ENCODE measurements at regions not wholly inside any gene's neighbourhood (a gene's known extent, or its start where the extent isn't known, plus 50 kb on each side); places are given as distances from the start of the nearest gene placed in this dataset.
"Not testable (repeated sequence)": the region's sequence is repeated elsewhere in the genome, so short reads cannot be mapped to it uniquely, and the experiment has no call there.

- DNase-seq (ENCODE audit: low read depth), result not testable (repeated sequence)
Measured at GRCh38 chr14:34381304-34381703, 80.7 kb downstream of the SPTSSA start.

- no peak for DNase-seq (ENCODE audit: low read depth)
Measured at GRCh38 chr14:34380471-34380845, 81.6 kb downstream of the SPTSSA start.

- DNase-seq (ENCODE audit: low read depth), result no peak
Measured at GRCh38 chr14:34379816-34380470, 82.1 kb downstream of the SPTSSA start.

GRCh38 chr14:34376649-34377267 lies 85.3 kb downstream of the SPTSSA start:
- no peak for DNase-seq (ENCODE audit: low read depth)

- no peak for DNase-seq (ENCODE audit: low read depth)
Measured at GRCh38 chr14:34374998-34375740, 86.9 kb downstream of the SPTSSA start.

GRCh38 chr14:34373191-34373590 lies 88.8 kb downstream of the SPTSSA start:
- DNase-seq (ENCODE audit: low read depth), result no peak

GRCh38 chr14:34372786-34373185 lies 89.3 kb downstream of the SPTSSA start:
- DNase-seq (ENCODE audit: low read depth), result no peak

- no peak for DNase-seq (ENCODE audit: low read depth)
Measured at GRCh38 chr14:34369648-34370030, 92.4 kb downstream of the SPTSSA start.

- DNase-seq (ENCODE audit: low read depth), result no peak
Measured at GRCh38 chr14:34368971-34369647, 92.9 kb downstream of the SPTSSA start.

- DNase-seq (ENCODE audit: low read depth), result no peak
Measured at GRCh38 chr14:34368115-34368970, 93.7 kb downstream of the SPTSSA start.

- DNase-seq (ENCODE audit: low read depth), result no peak
Measured at GRCh38 chr14:34365309-34365915, 96.6 kb downstream of the SPTSSA start.

GRCh38 chr14:34364201-34364600 lies 97.8 kb downstream of the SPTSSA start:
- no peak for DNase-seq (ENCODE audit: low read depth)

- no peak for DNase-seq (ENCODE audit: low read depth)
Measured at GRCh38 chr14:34363733-34364134, 98.3 kb downstream of the SPTSSA start.

GRCh38 chr14:34362641-34363251 lies 99.3 kb downstream of the SPTSSA start:
- no peak for DNase-seq (ENCODE audit: low read depth)

GRCh38 chr14:34361504-34362011 lies 100.5 kb downstream of the SPTSSA start:
- DNase-seq (ENCODE audit: low read depth), result no peak

GRCh38 chr14:34359420-34360117 lies 102.5 kb downstream of the SPTSSA start:
- no peak for DNase-seq (ENCODE audit: low read depth)

GRCh38 chr14:34356264-34356654 lies 105.8 kb downstream of the SPTSSA start:
- DNase-seq (ENCODE audit: low read depth), result no peak

- no peak for DNase-seq (ENCODE audit: low read depth)
Measured at GRCh38 chr14:34355584-34356263, 106.3 kb downstream of the SPTSSA start.

- DNase-seq (ENCODE audit: low read depth), result no peak
Measured at GRCh38 chr14:34354556-34354955, 107.5 kb downstream of the SPTSSA start.

- no peak for DNase-seq (ENCODE audit: low read depth)
Measured at GRCh38 chr14:34350903-34351302, 111.1 kb downstream of the SPTSSA start.

All from stimulated activated CD8-positive, alpha-beta memory T cell treated with anti-CD3 and anti-CD28 coated beads, Interleukin-4, amount 100 ng/mL, for 24 hours (primary cell).